D721Med (cell line): ENCODE measurements at regions not wholly inside any gene's neighbourhood (a gene's known extent, or its start where the extent isn't known, plus 50 kb on each side); places are given as distances from the start of the nearest gene placed in this dataset.

Source experiments
- DNase-seq: peaks from one replicate; pipeline ENCODE4 v3.0.0; 2011; ENCODE audit warnings: low spot score; ENCODE audit not compliant: insufficient read length
- FAIRE-seq: peaks from 2 replicates; lab custom pipeline; 2011; peaks lifted over from hg19 to GRCh38; lab: Jason Lieb, UNC
- TF ChIP-seq, protein P1 (sequence below): IDR thresholded peaks from 2 replicates; pipeline ENCODE4 v1.5.1; 2012; ENCODE audit warnings: mild to moderate bottlenecking, control low read depth; ENCODE audit not compliant: insufficient read depth; ENCODE audit errors: missing control alignments

DNA sequence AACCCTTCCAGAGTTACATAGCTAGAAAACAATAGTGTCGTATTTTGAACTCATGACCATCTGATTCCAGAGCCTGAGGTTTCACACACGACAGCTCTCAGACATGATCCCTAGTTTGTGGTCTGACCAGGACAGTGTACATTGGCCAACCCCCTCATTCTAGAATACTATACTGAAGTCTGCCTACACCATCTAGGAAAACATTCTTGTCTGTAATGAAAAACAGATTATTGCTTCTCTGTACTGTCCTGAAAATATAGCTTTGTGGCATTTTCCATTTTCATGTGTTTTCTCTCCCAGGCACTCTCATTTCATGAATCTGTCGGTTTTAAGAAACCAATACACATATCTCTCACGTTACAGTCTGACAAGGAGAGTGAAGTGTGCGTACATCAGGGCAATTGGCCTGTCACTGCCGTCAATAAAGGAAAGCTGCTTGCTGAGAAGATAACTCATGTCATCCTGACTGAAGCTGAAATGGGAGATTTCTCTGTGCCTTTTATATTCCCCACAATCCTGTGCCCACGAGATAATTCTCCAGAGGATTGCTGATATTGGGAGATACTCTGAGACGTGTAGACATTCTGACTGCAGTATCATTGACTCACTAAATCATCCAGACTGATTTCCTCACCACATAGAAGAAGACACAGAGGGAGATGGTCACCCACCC is 585.6 kb downstream of the PLPP3 start:
- TF ChIP-seq, protein P1, sequence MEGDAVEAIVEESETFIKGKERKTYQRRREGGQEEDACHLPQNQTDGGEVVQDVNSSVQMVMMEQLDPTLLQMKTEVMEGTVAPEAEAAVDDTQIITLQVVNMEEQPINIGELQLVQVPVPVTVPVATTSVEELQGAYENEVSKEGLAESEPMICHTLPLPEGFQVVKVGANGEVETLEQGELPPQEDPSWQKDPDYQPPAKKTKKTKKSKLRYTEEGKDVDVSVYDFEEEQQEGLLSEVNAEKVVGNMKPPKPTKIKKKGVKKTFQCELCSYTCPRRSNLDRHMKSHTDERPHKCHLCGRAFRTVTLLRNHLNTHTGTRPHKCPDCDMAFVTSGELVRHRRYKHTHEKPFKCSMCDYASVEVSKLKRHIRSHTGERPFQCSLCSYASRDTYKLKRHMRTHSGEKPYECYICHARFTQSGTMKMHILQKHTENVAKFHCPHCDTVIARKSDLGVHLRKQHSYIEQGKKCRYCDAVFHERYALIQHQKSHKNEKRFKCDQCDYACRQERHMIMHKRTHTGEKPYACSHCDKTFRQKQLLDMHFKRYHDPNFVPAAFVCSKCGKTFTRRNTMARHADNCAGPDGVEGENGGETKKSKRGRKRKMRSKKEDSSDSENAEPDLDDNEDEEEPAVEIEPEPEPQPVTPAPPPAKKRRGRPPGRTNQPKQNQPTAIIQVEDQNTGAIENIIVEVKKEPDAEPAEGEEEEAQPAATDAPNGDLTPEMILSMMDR = no peak
- FAIRE-seq (no peak), DNase-seq (no peak)

DNA sequence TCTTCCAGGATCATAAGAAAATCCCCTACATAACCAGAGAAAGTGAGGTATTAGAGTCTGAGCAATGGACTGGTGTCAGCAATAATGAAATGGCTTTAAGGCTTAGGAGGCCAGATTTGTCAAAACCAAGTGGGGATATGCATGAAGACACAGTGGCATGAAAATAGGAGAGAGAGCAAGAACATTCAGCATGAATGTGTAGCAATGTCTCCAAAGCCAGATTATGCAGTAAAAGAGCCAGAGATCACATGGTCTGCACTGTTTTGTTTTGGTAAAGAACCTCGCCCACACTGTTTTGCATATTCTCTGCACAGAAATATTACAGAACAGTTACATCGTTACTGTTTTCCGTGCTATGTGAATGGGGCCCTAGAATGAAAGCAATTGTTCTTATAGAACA is 589.4 kb downstream of the PLPP3 start:
- TF ChIP-seq, protein P1 = no peak
- FAIRE-seq (no peak), DNase-seq (no peak)

DNA sequence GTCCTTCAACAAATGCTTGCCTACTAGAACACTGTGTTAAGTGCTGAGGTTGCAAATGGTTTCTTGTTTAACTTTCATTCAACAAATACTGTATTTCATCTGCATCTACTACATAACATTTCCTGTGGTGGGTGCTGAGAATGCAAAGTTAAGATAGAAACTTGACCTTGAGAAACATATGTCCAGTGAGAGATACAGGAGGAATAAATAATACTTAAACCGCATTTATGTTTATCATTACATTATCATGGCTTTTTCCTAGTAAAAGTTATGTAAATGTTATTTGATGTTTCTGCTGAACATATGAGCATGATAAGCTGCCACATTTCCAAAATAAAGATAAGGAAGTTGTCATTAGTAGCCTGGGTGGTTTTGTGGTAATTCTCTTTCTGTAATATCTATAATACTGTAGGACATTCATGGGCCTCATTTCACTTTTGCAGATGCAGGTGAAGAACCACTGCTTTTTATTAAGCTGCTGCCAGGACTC is 590.4 kb downstream of the PLPP3 start:
- TF ChIP-seq, protein P1 = no peak
- DNase-seq (no peak), FAIRE-seq (no peak)

DNA sequence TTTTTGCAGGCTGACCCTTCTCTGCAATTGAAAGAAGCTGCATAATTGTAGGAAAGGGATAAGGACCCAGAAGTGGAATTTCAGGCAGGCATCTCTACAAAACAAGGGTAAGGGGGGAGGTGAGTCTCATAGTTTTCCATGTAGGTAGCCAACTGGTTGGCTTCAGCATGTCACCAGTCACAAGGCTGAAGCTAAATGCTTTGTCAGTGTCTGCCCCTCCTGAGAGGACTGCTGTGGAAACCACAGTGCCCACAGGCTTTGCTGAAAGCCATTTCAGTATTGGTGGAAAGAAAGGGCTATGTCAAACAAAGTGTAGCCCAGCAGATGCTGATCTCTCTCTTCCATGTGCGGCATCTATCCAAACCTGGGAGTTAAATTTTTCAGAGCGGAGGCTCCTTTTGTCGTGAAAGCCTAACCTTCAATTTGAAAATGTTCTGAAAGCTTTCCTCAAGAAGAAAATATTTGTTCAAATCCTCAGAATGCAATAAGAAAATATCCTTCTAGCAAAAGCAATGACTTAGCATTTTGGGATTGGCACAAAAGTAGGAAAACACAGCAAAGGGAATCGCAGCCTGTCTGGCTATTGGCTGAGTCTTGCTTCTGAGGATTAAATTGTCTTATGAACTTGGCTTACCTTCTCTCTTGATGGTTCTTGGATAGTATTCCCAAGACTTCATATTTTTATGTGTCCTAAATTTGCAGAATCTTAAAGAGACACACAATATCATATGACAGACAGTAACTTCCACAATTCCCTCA is 591.7 kb downstream of the PLPP3 start:
- DNase-seq = no peak
- TF ChIP-seq, protein P1 = no peak
- FAIRE-seq = no peak

DNA sequence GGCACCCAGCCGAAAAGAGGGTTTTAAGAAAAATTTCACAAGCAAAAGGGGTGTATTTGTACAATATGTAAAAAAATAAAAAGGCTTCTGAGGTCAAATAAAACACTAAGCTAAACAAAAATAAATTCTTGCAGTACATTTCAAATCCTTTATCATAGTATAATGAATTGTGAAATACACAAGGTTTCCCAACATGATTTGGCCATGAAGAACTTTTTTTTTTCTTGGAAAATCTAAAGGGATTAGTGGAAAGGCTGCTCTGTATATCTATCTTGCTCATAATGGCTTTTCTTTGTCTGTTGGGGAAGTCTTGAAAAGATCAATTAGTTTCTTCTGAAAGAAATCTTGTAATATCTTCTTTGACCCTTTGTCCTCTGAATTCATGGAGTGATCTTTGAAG is 593.4 kb downstream of the PLPP3 start:
- DNase-seq (no peak), FAIRE-seq (no peak)
- TF ChIP-seq, protein P1 = no peak

DNA sequence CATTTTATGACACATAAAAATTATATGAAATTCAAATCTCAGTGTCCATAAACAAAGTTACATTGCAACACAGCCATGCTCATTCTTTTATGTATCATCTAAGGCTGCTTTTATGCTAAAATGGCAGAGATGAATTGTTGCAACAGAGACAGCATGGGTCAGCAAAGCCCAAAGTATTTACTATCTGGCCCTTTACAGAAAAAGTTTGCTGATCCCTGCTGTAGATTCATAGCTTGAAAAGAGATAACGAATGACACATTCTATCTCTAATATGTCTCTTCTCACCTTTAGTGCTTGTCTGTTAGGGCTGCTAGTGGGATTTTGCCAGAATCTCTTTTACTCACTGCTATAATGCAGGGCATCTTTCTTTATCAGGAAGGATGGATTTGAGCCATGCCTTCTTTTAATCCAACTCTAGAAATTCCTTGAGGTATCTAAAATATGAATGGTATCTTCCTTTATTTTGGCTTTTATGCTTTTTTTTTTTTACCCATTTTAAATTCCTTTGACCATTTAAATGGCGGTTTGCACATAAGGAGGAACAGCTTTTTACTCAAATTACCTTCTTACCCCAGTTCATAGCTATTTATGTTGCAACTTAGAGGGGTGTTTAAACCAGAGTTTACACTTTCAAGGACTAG is 598.2 kb downstream of the PLPP3 start:
- FAIRE-seq (no peak), DNase-seq (no peak)
- TF ChIP-seq, protein P1 = no peak

DNA sequence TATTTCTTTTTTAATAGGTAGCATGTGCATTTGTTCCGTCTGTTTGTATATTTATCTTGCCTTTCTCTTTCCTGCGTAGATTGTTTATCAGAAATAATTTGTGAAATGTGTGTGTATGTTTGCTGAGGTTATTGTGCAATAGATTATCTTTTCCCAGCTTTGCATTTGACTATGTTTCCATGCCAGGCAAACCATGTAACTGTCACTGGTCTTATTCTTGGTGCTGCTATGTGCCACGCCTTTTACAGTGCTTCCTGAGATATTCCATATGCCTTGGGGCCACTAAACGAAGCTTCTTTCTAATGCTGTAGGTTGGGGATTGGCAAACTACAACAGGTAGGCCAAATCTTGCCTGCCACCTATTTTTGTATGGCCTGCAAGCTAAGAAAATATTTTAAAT is 598.8 kb downstream of the PLPP3 start:
- TF ChIP-seq, protein P1 = no peak
- no peak for FAIRE-seq
- no peak for DNase-seq
